Large intestine (tissue), 3 donors: ENCODE measurements at regions not wholly inside any gene's neighbourhood (a gene's known extent, or its start where the extent isn't known, plus 50 kb on each side); places are given as distances from the start of the nearest gene placed in this dataset.
"Not testable (repeated sequence)": the region's sequence is repeated elsewhere in the genome, so short reads cannot be mapped to it uniquely, and the experiment has no call there.

ENCODE experiments used
- DNase-seq, 2 donors: peaks; one replicate each; pipeline versions ENCODE4 v3.0.0 to v3.0.0-alpha.2; 2013
- H3K27ac ChIP-seq: one replicate; pipeline ENCODE4 v1.5.1; 2013; ENCODE audit warnings: low read length
- H3K27me3 ChIP-seq: 2 replicates; pipeline ENCODE4 v1.6.1; 2013; ENCODE audit warnings: low read length; ENCODE audit not compliant: control insufficient read depth, insufficient read depth
- H3K36me3 ChIP-seq: 2 replicates; pipeline ENCODE4 v1.6.1; 2013; ENCODE audit warnings: low read length; ENCODE audit not compliant: control insufficient read depth, insufficient read depth
- H3K4me1 ChIP-seq: one replicate; pipeline ENCODE4 v1.6.1; 2013; ENCODE audit warnings: low read length; ENCODE audit not compliant: control insufficient read depth, insufficient read depth
- H3K4me3 ChIP-seq: one replicate; pipeline ENCODE4 v1.5.1; 2013; ENCODE audit warnings: low read length
- H3K9me3 ChIP-seq: one replicate; pipeline ENCODE4 v1.6.1; 2013; ENCODE audit warnings: mild to moderate bottlenecking, low read depth, low read length, moderate library complexity; ENCODE audit not compliant: control insufficient read depth
- WGBS: methylation state at CpG from one replicate; pipeline ENCODE4 v1.1.5; 2013; ENCODE audit warnings: low lambda C conversion rate; ENCODE audit not compliant: insufficient coverage; 5-methylcytosine and 5-hydroxymethylcytosine counted together

- Histone ChIP-seq H3K27me3 (no peaks in the 10 kb centered on the region), H3K36me3 (no peaks in the 10 kb centered on the region), H3K27ac (no peak overlapping the region), H3K4me1 (no peaks in the 10 kb centered on the region), H3K9me3 (no peaks in the 10 kb centered on the region), H3K4me3 (no peak overlapping the region)
- no peak for DNase-seq
These were observed 231.8 kb downstream of the KCNE4 start for GRCh38 chr2:223283771-223284170.

GRCh38 chr2:223285370-223286265 lies 233.6 kb downstream of the KCNE4 start:
- Histone ChIP-seq H3K9me3 (no peaks in the 10 kb centered on the region), H3K27ac (no peak overlapping the region), H3K4me1 (no peaks in the 10 kb centered on the region), H3K4me3 (no peak overlapping the region), H3K27me3 (no peaks in the 10 kb centered on the region), H3K36me3 (no peaks in the 10 kb centered on the region)
- no CpG with 5 or more reads among the region's 6 CpGs for WGBS
- no peak for DNase-seq

GRCh38 chr2:223294756-223295155 lies 242.8 kb downstream of the KCNE4 start:
- no peak for DNase-seq
- Histone ChIP-seq H3K4me3 (no peak overlapping the region), H3K4me1 (no peaks in the 10 kb centered on the region), H3K27me3 (no peaks in the 10 kb centered on the region), H3K36me3 (no peaks in the 10 kb centered on the region), H3K9me3 (no peaks in the 10 kb centered on the region), H3K27ac (no peak overlapping the region)

GRCh38 chr2:223297788-223298187 lies 245.8 kb downstream of the KCNE4 start:
- H3K9me3 ChIP-seq = no peaks in the 10 kb centered on the region
- H3K36me3 ChIP-seq = no peaks in the 10 kb centered on the region
- DNase-seq = no peak
- H3K27ac ChIP-seq = no peak overlapping the region
- H3K4me1 ChIP-seq = no peaks in the 10 kb centered on the region
- H3K4me3 ChIP-seq = no peak overlapping the region
- no peaks in the 10 kb centered on the region for H3K27me3 ChIP-seq

GRCh38 chr2:223298329-223298728 lies 246.3 kb downstream of the KCNE4 start:
- H3K36me3 ChIP-seq, H3K9me3 ChIP-seq, DNase-seq, H3K27me3 ChIP-seq, H3K4me3 ChIP-seq, H3K27ac ChIP-seq, H3K4me1 ChIP-seq: not testable (repeated sequence)
- WGBS = no CpG with 5 or more reads among the region's 4 CpGs

- no CpG with 5 or more reads among the region's 4 CpGs for WGBS
- H3K4me1 ChIP-seq = no peaks in the 10 kb centered on the region
- H3K36me3 ChIP-seq = no peaks in the 10 kb centered on the region
- no peak overlapping the region for H3K27ac ChIP-seq
- no peak overlapping the region for H3K4me3 ChIP-seq
- H3K9me3 ChIP-seq = no peaks in the 10 kb centered on the region
- DNase-seq = no peak
- H3K27me3 ChIP-seq = no peaks in the 10 kb centered on the region
These were observed 248.3 kb downstream of the KCNE4 start for GRCh38 chr2:223300326-223300725.

- H3K27ac ChIP-seq = no peak overlapping the region
- H3K9me3 ChIP-seq = no peaks in the 10 kb centered on the region
- WGBS = no CpG with 5 or more reads among the region's 3 CpGs
- no peaks in the 10 kb centered on the region for H3K36me3 ChIP-seq
- H3K27me3 ChIP-seq = no peaks in the 10 kb centered on the region
- H3K4me1 ChIP-seq = no peaks in the 10 kb centered on the region
- DNase-seq = no peak
- H3K4me3 ChIP-seq = no peak overlapping the region
These were observed 254.4 kb downstream of the KCNE4 start for GRCh38 chr2:223306371-223306770.

- Histone ChIP-seq H3K27ac (no peak overlapping the region), H3K9me3 (no peaks in the 10 kb centered on the region), H3K27me3 (no peaks in the 10 kb centered on the region), H3K36me3 (no peaks in the 10 kb centered on the region), H3K4me1 (no peaks in the 10 kb centered on the region), H3K4me3 (no peak overlapping the region)
- no peak for DNase-seq
- WGBS = no CpG with 5 or more reads among the region's 11 CpGs
These were observed 260.1 kb downstream of the KCNE4 start for GRCh38 chr2:223311889-223312680.

GRCh38 chr2:223313101-223313500 lies 261.1 kb downstream of the KCNE4 start:
- H3K36me3 ChIP-seq = no peaks in the 10 kb centered on the region
- H3K9me3 ChIP-seq = no peaks in the 10 kb centered on the region
- no peak for DNase-seq
- no peaks in the 10 kb centered on the region for H3K4me1 ChIP-seq
- no peaks in the 10 kb centered on the region for H3K27me3 ChIP-seq
- WGBS = 80% methylated on average over 1 of the region's 2 CpGs
- no peak overlapping the region for H3K27ac ChIP-seq
- H3K4me3 ChIP-seq = no peak overlapping the region

- Histone ChIP-seq H3K27ac (no peak overlapping the region), H3K4me1 (no peaks in the 10 kb centered on the region), H3K27me3 (no peaks in the 10 kb centered on the region), H3K9me3 (no peaks in the 10 kb centered on the region), H3K36me3 (no peaks in the 10 kb centered on the region), H3K4me3 (no peak overlapping the region)
- 83% methylated on average over 1 of the region's 2 CpGs for WGBS
- DNase-seq = no peak
These were observed 262.8 kb downstream of the KCNE4 start for GRCh38 chr2:223314811-223315210.

- whole genome bisulfite sequencing = no CpG with 5 or more reads among the region's 3 CpGs
- Histone ChIP-seq H3K9me3 (no peaks in the 10 kb centered on the region), H3K27me3 (no peaks in the 10 kb centered on the region), H3K4me1 (no peaks in the 10 kb centered on the region), H3K27ac (no peak overlapping the region), H3K4me3 (no peak overlapping the region), H3K36me3 (no peaks in the 10 kb centered on the region)
- DNase-seq = no peak
These were observed 263.8 kb downstream of the KCNE4 start for GRCh38 chr2:223315813-223316212.
